Keratinocyte (primary cell): ENCODE measurements at regions not wholly inside any gene's neighbourhood (a gene's known extent, or its start where the extent isn't known, plus 50 kb on each side); places are given as distances from the start of the nearest gene placed in this dataset.

ENCODE experiments used
- DNase-seq: peaks from one replicate; pipeline ENCODE4 v3.0.0-alpha.2; 2011; ENCODE audit warnings: low read depth, missing footprints, low spot score
- FAIRE-seq: peaks from 2 replicates; lab custom pipeline; 2011; peaks lifted over from hg19 to GRCh38; lab: Jason Lieb, UNC
- H2AFZ ChIP-seq: 2 replicates; pipeline ENCODE4 v1.6.0; 2012; ENCODE audit warnings: low read length, control low read depth, inconsistent platforms; ENCODE audit not compliant: control insufficient read depth
- H3K27ac ChIP-seq: 2 replicates; pipeline ENCODE4 v1.5.1; 2011; ENCODE audit warnings: low read length; ENCODE audit not compliant: control insufficient read depth, insufficient read depth
- H3K27me3 ChIP-seq: 3 replicates; pipeline ENCODE4 v1.6.0; 2011; ENCODE audit warnings: low read length; ENCODE audit not compliant: control insufficient read depth, insufficient read depth; ENCODE audit errors: extremely low read depth
- H3K36me3 ChIP-seq, 2 experiments: 2 replicates in 1 of 2; 3 replicates in 1 of 2; pipeline ENCODE4 v1.5.1; 2011; ENCODE audit warnings: low read length in 2 of 2, mild to moderate bottlenecking in 1 of 2; ENCODE audit not compliant: control insufficient read depth in 2 of 2, insufficient read depth in 2 of 2; ENCODE audit errors: extremely low read depth in 1 of 2
- H3K4me1 ChIP-seq: 3 replicates; pipeline ENCODE4 v1.5.1; 2011; ENCODE audit warnings: low read length; ENCODE audit not compliant: control insufficient read depth, insufficient read depth; ENCODE audit errors: extremely low read depth
- H3K4me2 ChIP-seq: 3 replicates; pipeline ENCODE4 v1.6.0; 2011; ENCODE audit warnings: low read depth, low read length; ENCODE audit not compliant: control insufficient read depth, insufficient read depth; ENCODE audit errors: extremely low read depth
- H3K4me3 ChIP-seq, 3 experiments: fragments of 200-600 bp in 1 of 3; sonication (generic) in 1 of 3; 2 replicates in 2 of 3; 3 replicates in 1 of 3; pipeline ENCODE4 v1.5.1; 2011 to 2016; ENCODE audit warnings: low read length in 3 of 3, mild to moderate bottlenecking in 3 of 3, control low read depth in 2 of 3, inconsistent platforms in 1 of 3, low read depth in 1 of 3, mixed read lengths in 1 of 3, mixed run types in 1 of 3, moderate library complexity in 1 of 3; ENCODE audit not compliant: control insufficient read depth in 2 of 3, insufficient read depth in 2 of 3; ENCODE audit errors: extremely low read depth in 1 of 3
- H3K79me2 ChIP-seq: 2 replicates; pipeline ENCODE4 v1.6.0; 2012; ENCODE audit warnings: low read length; ENCODE audit not compliant: control insufficient read depth, insufficient read depth
- H3K9ac ChIP-seq: 3 replicates; pipeline ENCODE4 v1.6.0; 2011; ENCODE audit warnings: low read length; ENCODE audit not compliant: control insufficient read depth, insufficient read depth; ENCODE audit errors: extremely low read depth
- H3K9me1 ChIP-seq: 3 replicates; pipeline ENCODE4 v1.6.0; 2011; ENCODE audit warnings: low read length; ENCODE audit not compliant: control insufficient read depth, insufficient read depth; ENCODE audit errors: extremely low read depth
- H3K9me3 ChIP-seq: 2 replicates; pipeline ENCODE4 v1.5.1; 2012; ENCODE audit warnings: low read depth, low read length; ENCODE audit not compliant: control insufficient read depth
- H4K20me1 ChIP-seq: 3 replicates; pipeline ENCODE4 v1.6.0; 2011; ENCODE audit warnings: low read length; ENCODE audit not compliant: control insufficient read depth, insufficient read depth; ENCODE audit errors: extremely low read depth
- EZH2 ChIP-seq: IDR thresholded peaks from one replicate; pipeline ENCODE4 v1.6.1; 2012; ENCODE audit warnings: inconsistent platforms, mild to moderate bottlenecking, low read length, moderate library complexity
- dilution Hi-C: fragments of 300-500 bp; cut with MboI; formaldehyde crosslinking; loops from one replicate; pipeline ENCODE4 v1.7.0; 2020; ENCODE audit warnings: low sequenced_read_pairs; ENCODE audit not compliant: extremely low pct_ligation_motif_present
- TF ChIP-seq, protein P1 (sequence below), 3 experiments: IDR thresholded peaks in 1 of 3; conservative IDR thresholded peaks in 1 of 3; optimal IDR thresholded peaks in 1 of 3; 2 replicates in 2 of 3; 3 replicates in 1 of 3; pipeline versions ENCODE3 to v1.5.1; 2011; ENCODE audit warnings: low read length in 3 of 3, mild to moderate bottlenecking in 3 of 3, moderate library complexity in 2 of 3, control low read depth in 1 of 3, inconsistent platforms in 1 of 3; ENCODE audit not compliant: insufficient read depth in 2 of 3; ENCODE audit errors: extremely low read depth in 1 of 3

DNA sequence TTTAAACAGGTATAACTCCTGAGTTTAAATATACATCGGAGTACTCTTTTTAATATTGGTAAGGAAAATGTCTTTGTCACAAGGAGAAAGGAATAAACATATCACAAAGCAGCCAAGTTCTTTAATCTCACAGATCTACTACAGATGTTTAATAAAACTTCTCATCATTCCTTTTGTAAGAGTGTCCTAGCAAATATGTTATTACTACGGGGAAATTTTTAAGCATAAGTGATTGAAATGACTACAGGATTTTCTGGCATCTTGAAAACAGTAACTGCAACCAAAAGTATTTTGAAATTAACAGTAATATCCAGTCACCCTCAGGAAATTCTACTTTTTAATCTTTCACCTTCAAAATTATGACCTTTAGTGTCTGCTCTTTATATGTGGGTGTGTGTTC is 403.1 kb downstream of the IRS1 start:
- no peak for FAIRE-seq
- dilution Hi-C loops = no loop called here

DNA sequence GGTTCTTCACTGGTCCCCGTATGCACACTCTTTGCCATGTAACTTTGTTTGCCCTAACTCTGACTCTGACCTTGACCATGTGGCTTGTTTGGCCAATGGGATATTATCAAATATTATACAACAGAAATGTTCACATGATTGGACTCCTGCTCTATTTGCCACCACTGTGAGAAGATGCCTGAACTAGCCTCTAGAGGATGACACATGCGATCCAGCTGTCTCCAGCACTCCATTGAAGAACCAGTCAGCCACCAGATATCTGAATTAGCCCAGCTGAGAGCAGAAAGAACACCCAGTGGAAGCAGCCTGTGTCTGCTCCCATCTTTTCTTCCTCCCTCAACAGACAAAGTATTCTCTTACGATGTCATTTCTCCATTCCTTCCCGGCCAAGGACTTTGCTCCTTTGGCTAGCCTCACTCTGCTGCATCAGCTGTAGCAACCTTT is 412.1 kb downstream of the IRS1 start:
- Histone ChIP-seq H3K9me1 (no peaks in the 10 kb centered on the region), H3K9me3 (no peaks in the 10 kb centered on the region), H3K27me3 (no peaks in the 10 kb centered on the region), H3K4me3 (no peak overlapping the region), H3K27ac (no peak overlapping the region), H3K4me1 (no peaks in the 10 kb centered on the region), H4K20me1 (no peaks in the 10 kb centered on the region), H3K36me3 (no peaks in the 10 kb centered on the region), H2AFZ (no peak overlapping the region), H3K9ac (no peak overlapping the region), H3K79me2 (no peaks in the 10 kb centered on the region), H3K4me2 (no peak overlapping the region)
- dilution Hi-C loops = no loop called here
- DNase-seq (no peak), FAIRE-seq (no peak)
- TF ChIP-seq, protein P1, sequence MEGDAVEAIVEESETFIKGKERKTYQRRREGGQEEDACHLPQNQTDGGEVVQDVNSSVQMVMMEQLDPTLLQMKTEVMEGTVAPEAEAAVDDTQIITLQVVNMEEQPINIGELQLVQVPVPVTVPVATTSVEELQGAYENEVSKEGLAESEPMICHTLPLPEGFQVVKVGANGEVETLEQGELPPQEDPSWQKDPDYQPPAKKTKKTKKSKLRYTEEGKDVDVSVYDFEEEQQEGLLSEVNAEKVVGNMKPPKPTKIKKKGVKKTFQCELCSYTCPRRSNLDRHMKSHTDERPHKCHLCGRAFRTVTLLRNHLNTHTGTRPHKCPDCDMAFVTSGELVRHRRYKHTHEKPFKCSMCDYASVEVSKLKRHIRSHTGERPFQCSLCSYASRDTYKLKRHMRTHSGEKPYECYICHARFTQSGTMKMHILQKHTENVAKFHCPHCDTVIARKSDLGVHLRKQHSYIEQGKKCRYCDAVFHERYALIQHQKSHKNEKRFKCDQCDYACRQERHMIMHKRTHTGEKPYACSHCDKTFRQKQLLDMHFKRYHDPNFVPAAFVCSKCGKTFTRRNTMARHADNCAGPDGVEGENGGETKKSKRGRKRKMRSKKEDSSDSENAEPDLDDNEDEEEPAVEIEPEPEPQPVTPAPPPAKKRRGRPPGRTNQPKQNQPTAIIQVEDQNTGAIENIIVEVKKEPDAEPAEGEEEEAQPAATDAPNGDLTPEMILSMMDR (optimal IDR thresholded peaks at IDR 0.05 in 1 of 3, IDR thresholded peaks at IDR 0.05 in 1 of 3, conservative IDR thresholded peaks at IDR 0.05 in 1 of 3; ENCODE audit: extremely low read depth in 1 of 3, insufficient read depth in 2 of 3, low read length in 3 of 3) = no peak
- TF ChIP-seq EZH2 = no peak

More for the DNA sequence above, 403.1 kb downstream of the IRS1 start:
- H3K4me1 ChIP-seq = no peaks in the 10 kb centered on the region
- no peaks in the 10 kb centered on the region for H3K27me3 ChIP-seq
- H3K4me3 ChIP-seq = no peak overlapping the region
- H3K9ac ChIP-seq = no peak overlapping the region
- no peak overlapping the region for H3K27ac ChIP-seq
- no peak for DNase-seq
- H3K36me3 ChIP-seq = no peaks in the 10 kb centered on the region
- no peak overlapping the region for H3K4me2 ChIP-seq
- no peaks in the 10 kb centered on the region for H4K20me1 ChIP-seq
- no peaks in the 10 kb centered on the region for H3K9me1 ChIP-seq
- no peak overlapping the region for H2AFZ ChIP-seq
- TF ChIP-seq EZH2 = no peak
- TF ChIP-seq, protein P1 (optimal IDR thresholded peaks at IDR 0.05 in 1 of 3, IDR thresholded peaks at IDR 0.05 in 1 of 3, conservative IDR thresholded peaks at IDR 0.05 in 1 of 3; ENCODE audit: extremely low read depth in 1 of 3, insufficient read depth in 2 of 3, low read length in 3 of 3) = no peak
- H3K9me3 ChIP-seq = no peaks in the 10 kb centered on the region
- no peaks in the 10 kb centered on the region for H3K79me2 ChIP-seq
